ENCODE measurements at regions not wholly inside any gene's neighbourhood (a gene's known extent, or its start where the extent isn't known, plus 50 kb on each side); places are given as distances from the start of the nearest gene placed in this dataset.

DNA sequence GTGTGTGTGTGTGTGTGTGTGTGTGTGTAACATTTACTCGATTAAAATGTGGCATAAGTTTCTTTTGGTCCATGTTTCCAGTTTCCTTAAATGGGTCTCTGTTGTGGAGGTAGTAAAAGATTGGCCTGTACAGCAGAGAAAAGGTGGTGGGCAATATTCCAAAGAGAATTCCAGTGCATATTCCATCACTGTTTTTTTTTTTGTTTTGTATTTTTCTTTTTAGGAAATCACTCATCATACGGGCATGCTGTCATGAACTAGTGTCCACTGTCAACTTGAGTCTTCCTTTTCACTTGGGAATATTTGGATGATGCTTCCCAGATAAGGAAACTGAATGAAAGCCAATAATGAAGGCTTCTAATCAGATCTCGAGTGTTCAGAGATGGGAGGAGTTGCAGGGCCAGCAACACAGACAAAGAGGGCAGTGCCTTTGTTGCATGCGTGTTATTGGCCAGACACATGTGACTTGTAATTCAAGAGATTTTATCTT is 95.2 kb upstream of the PDGFD start:
- TF ChIP-seq CTCF (IDR thresholded peaks at IDR 0.05; ENCODE audit: control extremely low read depth in 1 of 3, insufficient read depth in 1 of 3, low read depth in 1 of 3, low read length in 3 of 3), result no peak
- no peak for TF ChIP-seq CHD2 (IDR thresholded peaks at IDR 0.05; ENCODE audit: low read length)
- TF ChIP-seq ZNF274 (IDR thresholded peaks at IDR 0.05; ENCODE audit: borderline replicate concordance, extremely low read depth, low read length), result no peak
- no peak for TF ChIP-seq CEBPB (IDR thresholded peaks at IDR 0.05; ENCODE audit: low read depth, low read length)
- TF ChIP-seq, protein P1, sequence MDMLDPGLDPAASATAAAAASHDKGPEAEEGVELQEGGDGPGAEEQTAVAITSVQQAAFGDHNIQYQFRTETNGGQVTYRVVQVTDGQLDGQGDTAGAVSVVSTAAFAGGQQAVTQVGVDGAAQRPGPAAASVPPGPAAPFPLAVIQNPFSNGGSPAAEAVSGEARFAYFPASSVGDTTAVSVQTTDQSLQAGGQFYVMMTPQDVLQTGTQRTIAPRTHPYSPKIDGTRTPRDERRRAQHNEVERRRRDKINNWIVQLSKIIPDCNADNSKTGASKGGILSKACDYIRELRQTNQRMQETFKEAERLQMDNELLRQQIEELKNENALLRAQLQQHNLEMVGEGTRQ (IDR thresholded peaks at IDR 0.05; ENCODE audit: low read length), result no peak
- no peak for TF ChIP-seq EP300 (IDR thresholded peaks at IDR 0.05; ENCODE audit: borderline replicate concordance in 1 of 2, low read depth in 2 of 2, low read length in 2 of 2)
- TF ChIP-seq, protein P2, sequence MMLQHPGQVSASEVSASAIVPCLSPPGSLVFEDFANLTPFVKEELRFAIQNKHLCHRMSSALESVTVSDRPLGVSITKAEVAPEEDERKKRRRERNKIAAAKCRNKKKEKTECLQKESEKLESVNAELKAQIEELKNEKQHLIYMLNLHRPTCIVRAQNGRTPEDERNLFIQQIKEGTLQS (IDR thresholded peaks at IDR 0.05; ENCODE audit: insufficient read depth, low read depth, low read length), result no peak

All from H1 (cell line).